Calu3 (cell line): ENCODE measurements at regions not wholly inside any gene's neighbourhood (a gene's known extent, or its start where the extent isn't known, plus 50 kb on each side); places are given as distances from the start of the nearest gene placed in this dataset.

Source experiments
- BruUV-seq: library from RNA; stranded (reverse); fragments of 400-500 nt; replicated peaks from 2 replicates; lab custom pipeline; 2021; lab: Mats Ljungman, UMichigan
- CTCF ChIA-PET: fragments of 300-600 bp; sonication (Branson Sonifier 250); formaldehyde crosslinking; loops from one replicate; lab custom pipeline; 2022; ENCODE audit warnings: antibody characterized with exemption; lab: Charles Lee
- DNase-seq: peaks from one replicate; pipeline ENCODE4 v3.0.0; 2022
- H3K27ac Mint-ChIP-seq: one replicate; pipeline ENCODE4 v1.8.0; 2022; ENCODE audit warnings: mixed read lengths; ENCODE audit not compliant: unreplicated experiment
- H3K27me3 Mint-ChIP-seq: one replicate; pipeline ENCODE4 v1.8.0; 2022; ENCODE audit warnings: mixed read lengths; ENCODE audit not compliant: unreplicated experiment
- H3K36me3 Mint-ChIP-seq: one replicate; pipeline ENCODE4 v1.8.0; 2022; ENCODE audit warnings: mild to moderate bottlenecking, moderate library complexity, mixed read lengths; ENCODE audit not compliant: insufficient read depth, unreplicated experiment
- H3K4me1 Mint-ChIP-seq: one replicate; pipeline ENCODE4 v1.8.0; 2022; ENCODE audit warnings: mild to moderate bottlenecking, low read depth, mixed read lengths; ENCODE audit not compliant: unreplicated experiment
- H3K4me3 Mint-ChIP-seq: one replicate; pipeline ENCODE4 v1.8.0; 2022; ENCODE audit warnings: mild to moderate bottlenecking, low read depth, moderate library complexity, mixed read lengths; ENCODE audit not compliant: unreplicated experiment
- H3K9me3 Mint-ChIP-seq: one replicate; pipeline ENCODE4 v1.8.0; 2022; ENCODE audit warnings: low read depth, mixed read lengths; ENCODE audit not compliant: unreplicated experiment
- CTCF ChIP-seq: fragments of 200-600 bp; IDR thresholded peaks from one replicate; pipeline ENCODE4 v1.8.0; 2022; ENCODE audit warnings: antibody characterized with exemption; ENCODE audit not compliant: unreplicated experiment
- intact Hi-C: fragments of 100-400 bp; cut with micrococcal nuclease; formaldehyde crosslinking; loops from one replicate; pipeline ENCODE4 v1.10.0; 2022; ENCODE audit not compliant: unreplicated experiment

GRCh38 chr2:142694282-142694681, 183.2 kb upstream of the KYNU start:
- no peaks in the 10 kb centered on the region for H3K27me3 Mint-ChIP-seq
- no peak for TF ChIP-seq CTCF
- no peaks in the 10 kb centered on the region for H3K36me3 Mint-ChIP-seq
- intact Hi-C loops: no loop called here
- DNase-seq: no peak
- peaks cover 47% of the 10 kb centered on the region for H3K4me1 Mint-ChIP-seq
- H3K4me3 Mint-ChIP-seq: no peak overlapping the region
- CTCF ChIA-PET: no interaction called here
- H3K27ac Mint-ChIP-seq: peak overlapping the region; percentile 64
- no peaks in the 10 kb centered on the region for H3K9me3 Mint-ChIP-seq
- no TSS peak for BruUV-seq

GRCh38 chr2:142693171-142693950, 184.1 kb upstream of the KYNU start:
- peak; percentile 15 for DNase-seq
- Mint-ChIP-seq H3K4me3 (no peak overlapping the region), H3K4me1 (peaks cover 47% of the 10 kb centered on the region), H3K27me3 (no peaks in the 10 kb centered on the region), H3K9me3 (no peaks in the 10 kb centered on the region), H3K36me3 (no peaks in the 10 kb centered on the region), H3K27ac (peak overlapping the region; percentile 64)
- no peak for TF ChIP-seq CTCF
- BruUV-seq: no TSS peak
- CTCF ChIA-PET: no interaction called here
- intact Hi-C loops: no loop called here

GRCh38 chr2:142688856-142689605, 188.4 kb upstream of the KYNU start:
- no peak for TF ChIP-seq CTCF
- no TSS peak for BruUV-seq
- Mint-ChIP-seq H3K27ac (no peak overlapping the region), H3K36me3 (no peaks in the 10 kb centered on the region), H3K9me3 (no peaks in the 10 kb centered on the region), H3K27me3 (no peaks in the 10 kb centered on the region), H3K4me1 (peaks cover 21% of the 10 kb centered on the region), H3K4me3 (no peak overlapping the region)
- CTCF ChIA-PET: no interaction called here
- DNase-seq: no peak
- intact Hi-C loops: no loop called here

GRCh38 chr2:142687509-142687908, 190.0 kb upstream of the KYNU start:
- CTCF ChIA-PET: no interaction called here
- H3K4me3 Mint-ChIP-seq: no peak overlapping the region
- no peak for TF ChIP-seq CTCF
- peaks cover 16% of the 10 kb centered on the region for H3K4me1 Mint-ChIP-seq
- no peak for DNase-seq
- intact Hi-C loops: no loop called here
- no peak overlapping the region for H3K27ac Mint-ChIP-seq
- H3K27me3 Mint-ChIP-seq: no peaks in the 10 kb centered on the region
- H3K36me3 Mint-ChIP-seq: no peaks in the 10 kb centered on the region
- no TSS peak for BruUV-seq
- H3K9me3 Mint-ChIP-seq: no peaks in the 10 kb centered on the region
